ENCODE measurements at regions not wholly inside any gene's neighbourhood (a gene's known extent, or its start where the extent isn't known, plus 50 kb on each side); places are given as distances from the start of the nearest gene placed in this dataset.

- TF ChIP-seq CTCF (conservative IDR thresholded peaks at IDR 0.05 in 1 of 2, IDR thresholded peaks at IDR 0.05 in 1 of 2; ENCODE audit: extremely low read depth in 1 of 2, insufficient read depth in 1 of 2, low read depth in 1 of 2, low read length in 2 of 2) (no peak), EZH2 (IDR thresholded peaks at IDR 0.05; ENCODE audit: borderline replicate concordance, low read length) (no peak)
These were observed 120.6 kb upstream of the RPL38 start for GRCh38 chr17:74082886-74083285.
